WTC11 (cell line): ENCODE measurements at regions not wholly inside any gene's neighbourhood (a gene's known extent, or its start where the extent isn't known, plus 50 kb on each side); places are given as distances from the start of the nearest gene placed in this dataset.

Source experiments
- FOXJ3 ChIP-seq: sonication (generic); formaldehyde crosslinking; IDR thresholded peaks from 2 replicates; pipeline ENCODE4 v1.9.0; 2021; ENCODE audit warnings: missing genetic modification reagents, mild to moderate bottlenecking, borderline replicate concordance
- MYBL2 ChIP-seq: sonication (generic); formaldehyde crosslinking; IDR thresholded peaks from 2 replicates; pipeline ENCODE4 v1.8.1; 2023; ENCODE audit warnings: mild to moderate bottlenecking, moderate library complexity, missing genetic modification reagents
- NFE2L1 ChIP-seq: sonication (generic); formaldehyde crosslinking; IDR thresholded peaks from 2 replicates; pipeline ENCODE4 v1.8.1; 2023; ENCODE audit warnings: missing genetic modification reagents
- NR3C1 ChIP-seq: sonication (generic); formaldehyde crosslinking; conservative IDR thresholded peaks from 2 replicates; pipeline ENCODE4 v1.8.1; 2023; ENCODE audit warnings: low read depth, mild to moderate bottlenecking, missing genetic modification reagents
- OVOL2 ChIP-seq: fragments of 250-450 bp; sonication (Bioruptor Pico); IDR thresholded peaks from 2 replicates; pipeline ENCODE4 v1.9.0; 2021; ENCODE audit warnings: mild to moderate bottlenecking, borderline replicate concordance
- ZBTB21 ChIP-seq: sonication (generic); formaldehyde crosslinking; IDR thresholded peaks from 2 replicates; pipeline ENCODE4 v1.8.1; 2023; ENCODE audit warnings: mild to moderate bottlenecking, missing genetic modification reagents, borderline replicate concordance
- TF ChIP-seq, protein P1 (sequence below): fragments of 200-600 bp; IDR thresholded peaks from 2 replicates; pipeline ENCODE4 v1.8.0; 2022; ENCODE audit warnings: antibody characterized with exemption
- TF ChIP-seq, protein P2 (sequence below): sonication (generic); formaldehyde crosslinking; IDR thresholded peaks from 2 replicates; pipeline ENCODE4 v1.8.1; 2023; ENCODE audit warnings: mild to moderate bottlenecking, missing genetic modification reagents, moderate library complexity
- TF ChIP-seq, protein P3 (sequence below): sonication (generic); formaldehyde crosslinking; conservative IDR thresholded peaks from 2 replicates; pipeline ENCODE4 v1.8.1; 2022; ENCODE audit warnings: mild to moderate bottlenecking, missing genetic modification reagents
- TF ChIP-seq, protein P4 (sequence below): sonication (generic); formaldehyde crosslinking; IDR thresholded peaks from 2 replicates; pipeline ENCODE4 v1.8.1; 2023; ENCODE audit warnings: mild to moderate bottlenecking, missing genetic modification reagents
- TF ChIP-seq, protein P5 (sequence below): sonication (generic); formaldehyde crosslinking; IDR thresholded peaks from 2 replicates; pipeline ENCODE4 v1.8.0; 2022; ENCODE audit warnings: mild to moderate bottlenecking, missing genetic modification reagents
- TF ChIP-seq, protein P6 (sequence below): sonication (generic); formaldehyde crosslinking; IDR thresholded peaks from 2 replicates; pipeline ENCODE4 v1.8.1; 2023; ENCODE audit warnings: mild to moderate bottlenecking, missing genetic modification reagents, moderate library complexity
- TF ChIP-seq, protein P7 (sequence below): sonication (generic); formaldehyde crosslinking; IDR thresholded peaks from 2 replicates; pipeline ENCODE4 v1.8.1; 2023; ENCODE audit warnings: mild to moderate bottlenecking, missing genetic modification reagents, borderline replicate concordance

DNA sequence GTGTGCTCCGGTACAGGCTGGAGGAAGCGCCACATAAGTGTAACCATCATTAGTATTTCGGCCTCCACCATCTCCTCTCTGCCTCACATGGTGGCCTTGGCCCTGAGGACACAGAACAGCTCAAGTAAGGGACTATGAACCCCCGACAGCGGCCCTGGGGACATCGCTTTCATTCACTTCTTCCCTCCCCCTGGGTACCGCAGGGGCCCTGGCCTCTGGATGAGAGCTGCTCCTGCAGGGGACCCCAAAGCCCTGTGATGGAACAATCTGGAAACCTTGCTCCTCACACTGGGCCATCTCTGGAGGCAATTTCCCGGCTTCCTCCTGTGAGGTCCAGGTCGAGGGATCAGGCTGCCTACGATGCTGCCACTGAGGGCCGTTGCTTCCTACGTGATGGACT, 565.5 kb downstream of the BRD1 start:
- TF ChIP-seq, protein P1, sequence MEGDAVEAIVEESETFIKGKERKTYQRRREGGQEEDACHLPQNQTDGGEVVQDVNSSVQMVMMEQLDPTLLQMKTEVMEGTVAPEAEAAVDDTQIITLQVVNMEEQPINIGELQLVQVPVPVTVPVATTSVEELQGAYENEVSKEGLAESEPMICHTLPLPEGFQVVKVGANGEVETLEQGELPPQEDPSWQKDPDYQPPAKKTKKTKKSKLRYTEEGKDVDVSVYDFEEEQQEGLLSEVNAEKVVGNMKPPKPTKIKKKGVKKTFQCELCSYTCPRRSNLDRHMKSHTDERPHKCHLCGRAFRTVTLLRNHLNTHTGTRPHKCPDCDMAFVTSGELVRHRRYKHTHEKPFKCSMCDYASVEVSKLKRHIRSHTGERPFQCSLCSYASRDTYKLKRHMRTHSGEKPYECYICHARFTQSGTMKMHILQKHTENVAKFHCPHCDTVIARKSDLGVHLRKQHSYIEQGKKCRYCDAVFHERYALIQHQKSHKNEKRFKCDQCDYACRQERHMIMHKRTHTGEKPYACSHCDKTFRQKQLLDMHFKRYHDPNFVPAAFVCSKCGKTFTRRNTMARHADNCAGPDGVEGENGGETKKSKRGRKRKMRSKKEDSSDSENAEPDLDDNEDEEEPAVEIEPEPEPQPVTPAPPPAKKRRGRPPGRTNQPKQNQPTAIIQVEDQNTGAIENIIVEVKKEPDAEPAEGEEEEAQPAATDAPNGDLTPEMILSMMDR = no peak
- TF ChIP-seq NFE2L1 (no peak), OVOL2 (CRISPR knock-in tag) (no peak), MYBL2 (CRISPR knock-in tag) (no peak), ZBTB21 (CRISPR knock-in tag) (no peak), FOXJ3 (CRISPR knock-in tag) (no peak), NR3C1 (CRISPR knock-in tag) (no peak)
- TF ChIP-seq, protein P2, sequence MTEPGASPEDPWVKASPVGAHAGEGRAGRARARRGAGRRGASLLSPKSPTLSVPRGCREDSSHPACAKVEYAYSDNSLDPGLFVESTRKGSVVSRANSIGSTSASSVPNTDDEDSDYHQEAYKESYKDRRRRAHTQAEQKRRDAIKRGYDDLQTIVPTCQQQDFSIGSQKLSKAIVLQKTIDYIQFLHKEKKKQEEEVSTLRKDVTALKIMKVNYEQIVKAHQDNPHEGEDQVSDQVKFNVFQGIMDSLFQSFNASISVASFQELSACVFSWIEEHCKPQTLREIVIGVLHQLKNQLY (CRISPR knock-in tag) = no peak
- TF ChIP-seq, protein P3, sequence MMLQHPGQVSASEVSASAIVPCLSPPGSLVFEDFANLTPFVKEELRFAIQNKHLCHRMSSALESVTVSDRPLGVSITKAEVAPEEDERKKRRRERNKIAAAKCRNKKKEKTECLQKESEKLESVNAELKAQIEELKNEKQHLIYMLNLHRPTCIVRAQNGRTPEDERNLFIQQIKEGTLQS = no peak
- TF ChIP-seq, protein P4, sequence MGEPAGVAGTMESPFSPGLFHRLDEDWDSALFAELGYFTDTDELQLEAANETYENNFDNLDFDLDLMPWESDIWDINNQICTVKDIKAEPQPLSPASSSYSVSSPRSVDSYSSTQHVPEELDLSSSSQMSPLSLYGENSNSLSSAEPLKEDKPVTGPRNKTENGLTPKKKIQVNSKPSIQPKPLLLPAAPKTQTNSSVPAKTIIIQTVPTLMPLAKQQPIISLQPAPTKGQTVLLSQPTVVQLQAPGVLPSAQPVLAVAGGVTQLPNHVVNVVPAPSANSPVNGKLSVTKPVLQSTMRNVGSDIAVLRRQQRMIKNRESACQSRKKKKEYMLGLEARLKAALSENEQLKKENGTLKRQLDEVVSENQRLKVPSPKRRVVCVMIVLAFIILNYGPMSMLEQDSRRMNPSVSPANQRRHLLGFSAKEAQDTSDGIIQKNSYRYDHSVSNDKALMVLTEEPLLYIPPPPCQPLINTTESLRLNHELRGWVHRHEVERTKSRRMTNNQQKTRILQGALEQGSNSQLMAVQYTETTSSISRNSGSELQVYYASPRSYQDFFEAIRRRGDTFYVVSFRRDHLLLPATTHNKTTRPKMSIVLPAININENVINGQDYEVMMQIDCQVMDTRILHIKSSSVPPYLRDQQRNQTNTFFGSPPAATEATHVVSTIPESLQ = no peak
- TF ChIP-seq, protein P5, sequence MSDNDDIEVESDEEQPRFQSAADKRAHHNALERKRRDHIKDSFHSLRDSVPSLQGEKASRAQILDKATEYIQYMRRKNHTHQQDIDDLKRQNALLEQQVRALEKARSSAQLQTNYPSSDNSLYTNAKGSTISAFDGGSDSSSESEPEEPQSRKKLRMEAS (CRISPR knock-in tag) = no peak
- TF ChIP-seq, protein P6, sequence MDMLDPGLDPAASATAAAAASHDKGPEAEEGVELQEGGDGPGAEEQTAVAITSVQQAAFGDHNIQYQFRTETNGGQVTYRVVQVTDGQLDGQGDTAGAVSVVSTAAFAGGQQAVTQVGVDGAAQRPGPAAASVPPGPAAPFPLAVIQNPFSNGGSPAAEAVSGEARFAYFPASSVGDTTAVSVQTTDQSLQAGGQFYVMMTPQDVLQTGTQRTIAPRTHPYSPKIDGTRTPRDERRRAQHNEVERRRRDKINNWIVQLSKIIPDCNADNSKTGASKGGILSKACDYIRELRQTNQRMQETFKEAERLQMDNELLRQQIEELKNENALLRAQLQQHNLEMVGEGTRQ (CRISPR knock-in tag) = no peak
- TF ChIP-seq, protein P7, sequence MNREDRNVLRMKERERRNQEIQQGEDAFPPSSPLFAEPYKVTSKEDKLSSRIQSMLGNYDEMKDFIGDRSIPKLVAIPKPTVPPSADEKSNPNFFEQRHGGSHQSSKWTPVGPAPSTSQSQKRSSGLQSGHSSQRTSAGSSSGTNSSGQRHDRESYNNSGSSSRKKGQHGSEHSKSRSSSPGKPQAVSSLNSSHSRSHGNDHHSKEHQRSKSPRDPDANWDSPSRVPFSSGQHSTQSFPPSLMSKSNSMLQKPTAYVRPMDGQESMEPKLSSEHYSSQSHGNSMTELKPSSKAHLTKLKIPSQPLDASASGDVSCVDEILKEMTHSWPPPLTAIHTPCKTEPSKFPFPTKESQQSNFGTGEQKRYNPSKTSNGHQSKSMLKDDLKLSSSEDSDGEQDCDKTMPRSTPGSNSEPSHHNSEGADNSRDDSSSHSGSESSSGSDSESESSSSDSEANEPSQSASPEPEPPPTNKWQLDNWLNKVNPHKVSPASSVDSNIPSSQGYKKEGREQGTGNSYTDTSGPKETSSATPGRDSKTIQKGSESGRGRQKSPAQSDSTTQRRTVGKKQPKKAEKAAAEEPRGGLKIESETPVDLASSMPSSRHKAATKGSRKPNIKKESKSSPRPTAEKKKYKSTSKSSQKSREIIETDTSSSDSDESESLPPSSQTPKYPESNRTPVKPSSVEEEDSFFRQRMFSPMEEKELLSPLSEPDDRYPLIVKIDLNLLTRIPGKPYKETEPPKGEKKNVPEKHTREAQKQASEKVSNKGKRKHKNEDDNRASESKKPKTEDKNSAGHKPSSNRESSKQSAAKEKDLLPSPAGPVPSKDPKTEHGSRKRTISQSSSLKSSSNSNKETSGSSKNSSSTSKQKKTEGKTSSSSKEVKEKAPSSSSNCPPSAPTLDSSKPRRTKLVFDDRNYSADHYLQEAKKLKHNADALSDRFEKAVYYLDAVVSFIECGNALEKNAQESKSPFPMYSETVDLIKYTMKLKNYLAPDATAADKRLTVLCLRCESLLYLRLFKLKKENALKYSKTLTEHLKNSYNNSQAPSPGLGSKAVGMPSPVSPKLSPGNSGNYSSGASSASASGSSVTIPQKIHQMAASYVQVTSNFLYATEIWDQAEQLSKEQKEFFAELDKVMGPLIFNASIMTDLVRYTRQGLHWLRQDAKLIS (CRISPR knock-in tag) = no peak
